Naive thymus-derived CD4-positive, alpha-beta T cell (primary cell): ENCODE measurements at regions not wholly inside any gene's neighbourhood (a gene's known extent, or its start where the extent isn't known, plus 50 kb on each side); places are given as distances from the start of the nearest gene placed in this dataset.

Experiments used
- ATAC-seq: fragments of 150-1000 bp; cut with Tn5 transposase; 2 replicates; pipeline ENCODE4 v1.10.0; 2021; ENCODE audit warnings: mild to moderate bottlenecking, moderate library complexity
- CTCF ChIA-PET: fragments of 350-600 bp; sonication (Branson Sonifier 250); formaldehyde crosslinking; loops from one replicate; lab custom pipeline; 2021; ENCODE audit warnings: antibody characterized with exemption; lab: Charles Lee
- POLR2A ChIA-PET: fragments of 350-600 bp; sonication (Branson Sonifier 250); formaldehyde crosslinking; loops from one replicate; lab custom pipeline; 2021; ENCODE audit warnings: antibody characterized with exemption, inconsistent platforms; lab: Charles Lee
- DNase-seq, 9 donors: peaks; one replicate each; pipeline versions ENCODE4 v3.0.0 to v3.0.0-alpha.2; 2020 to 2022; ENCODE audit warnings: mixed read lengths in 1 of 9
- H3K27ac ChIP-seq: one replicate; pipeline ENCODE4 v1.7.0; 2013; ENCODE audit warnings: mild to moderate bottlenecking, low read depth, low read length, moderate library complexity
- H3K27me3 ChIP-seq, 2 donors: one replicate each; pipeline ENCODE4 v1.7.0; 2013; ENCODE audit warnings: low read length in 2 of 2, mild to moderate bottlenecking in 2 of 2, moderate library complexity in 2 of 2; ENCODE audit not compliant: control insufficient read depth in 2 of 2, insufficient read depth in 2 of 2
- H3K36me3 ChIP-seq, 3 experiments: 1 replicate in 2 of 3; 2 replicates in 1 of 3; pipeline ENCODE4 v1.7.0; 2013; ENCODE audit warnings: low read length in 3 of 3, mild to moderate bottlenecking in 3 of 3, moderate library complexity in 1 of 3; ENCODE audit not compliant: insufficient read depth in 3 of 3, control insufficient read depth in 2 of 3
- H3K4me1 ChIP-seq, 2 donors: one replicate each; pipeline ENCODE4 v1.7.0; 2013; ENCODE audit warnings: low read length in 2 of 2, mild to moderate bottlenecking in 2 of 2, moderate library complexity in 1 of 2; ENCODE audit not compliant: control insufficient read depth in 2 of 2, insufficient read depth in 2 of 2
- H3K4me3 ChIP-seq: 2 replicates; pipeline ENCODE4 v1.7.0; 2013; ENCODE audit warnings: mild to moderate bottlenecking, low read length
- H3K9me3 ChIP-seq, 3 experiments: 1 replicate in 2 of 3; 2 replicates in 1 of 3; pipeline ENCODE4 v1.7.0; 2013; ENCODE audit warnings: low read length in 3 of 3; ENCODE audit not compliant: control insufficient read depth in 2 of 3
- H3K27ac Mint-ChIP-seq, 9 donors: one replicate each; pipeline ENCODE4 v1.8.0; 2020 to 2022; ENCODE audit warnings: mixed read lengths in 9 of 9, mild to moderate bottlenecking in 8 of 9, moderate library complexity in 5 of 9, inconsistent platforms in 2 of 9
- H3K27me3 Mint-ChIP-seq, 5 donors: one replicate each; pipeline ENCODE4 v1.8.0; 2021 to 2022; ENCODE audit warnings: mixed read lengths in 5 of 5, mild to moderate bottlenecking in 1 of 5
- H3K36me3 Mint-ChIP-seq, 5 donors: one replicate each; pipeline ENCODE4 v1.8.0; 2020 to 2022; ENCODE audit warnings: mixed read lengths in 5 of 5, mild to moderate bottlenecking in 3 of 5, inconsistent platforms in 1 of 5
- H3K4me1 Mint-ChIP-seq, 7 donors: one replicate each; pipeline ENCODE4 v1.8.0; 2020 to 2022; ENCODE audit warnings: mixed read lengths in 7 of 7, mild to moderate bottlenecking in 3 of 7, inconsistent platforms in 1 of 7
- H3K4me3 Mint-ChIP-seq, 10 donors: one replicate each; pipeline ENCODE4 v1.8.0; 2020 to 2022; ENCODE audit warnings: mild to moderate bottlenecking in 10 of 10, mixed read lengths in 10 of 10, moderate library complexity in 6 of 10, inconsistent platforms in 2 of 10
- H3K9me3 Mint-ChIP-seq, 11 donors: one replicate each; pipeline ENCODE4 v1.8.0; 2020 to 2022; ENCODE audit warnings: mixed read lengths in 11 of 11, mild to moderate bottlenecking in 4 of 11, inconsistent platforms in 1 of 11, moderate library complexity in 1 of 11
- intact Hi-C, 2 donors: fragments of 100-400 bp; cut with micrococcal nuclease; formaldehyde crosslinking; loops; one replicate each; pipeline ENCODE4 v1.15.1; 2023

- H3K27me3 Mint-ChIP-seq, result peaks cover 9 to 30% (median 22%) of the 10 kb centered on the region in 5 donors
- CTCF ChIA-PET, result no interaction called here
- Histone ChIP-seq H3K36me3 (no peaks in the 10 kb centered on the region), H3K27ac (no peak overlapping the region), H3K4me3 (no peak overlapping the region), H3K27me3 (no peaks in the 10 kb centered on the region), H3K4me1 (no peaks in the 10 kb centered on the region), H3K9me3 (no peaks in the 10 kb centered on the region)
- no peak overlapping the region for H3K27ac Mint-ChIP-seq
- intact Hi-C loops, result no loop called here
- peaks cover 0 to 2% (median 0%) of the 10 kb centered on the region in 11 donors for H3K9me3 Mint-ChIP-seq
- H3K4me3 Mint-ChIP-seq, result no peak overlapping the region
- H3K4me1 Mint-ChIP-seq, result no peaks in the 10 kb centered on the region
- ATAC-seq (no peak), DNase-seq (no peak)
- POLR2A ChIA-PET, result no interaction called here
- H3K36me3 Mint-ChIP-seq, result no peaks in the 10 kb centered on the region
Measured at GRCh38 chr1:62917314-62917713, 133.4 kb downstream of the ATG4C start.

GRCh38 chr1:62917805-62918204 lies 133.9 kb downstream of the ATG4C start:
- Mint-ChIP-seq H3K27ac (no peak overlapping the region), H3K4me1 (no peaks in the 10 kb centered on the region), H3K4me3 (no peak overlapping the region), H3K27me3 (peaks cover 9 to 31% (median 22%) of the 10 kb centered on the region in 5 donors), H3K9me3 (peaks cover 0 to 3% (median 0%) of the 10 kb centered on the region in 11 donors), H3K36me3 (no peaks in the 10 kb centered on the region)
- intact Hi-C loops, result no loop called here
- no peak for ATAC-seq
- no peak for DNase-seq
- ChIA-PET POLR2A (no interaction called here), CTCF (no interaction called here)
- Histone ChIP-seq H3K9me3 (no peaks in the 10 kb centered on the region), H3K27me3 (no peaks in the 10 kb centered on the region), H3K4me3 (no peak overlapping the region), H3K36me3 (no peaks in the 10 kb centered on the region), H3K4me1 (no peaks in the 10 kb centered on the region), H3K27ac (no peak overlapping the region)

- Histone ChIP-seq H3K4me1 (no peaks in the 10 kb centered on the region), H3K9me3 (no peaks in the 10 kb centered on the region), H3K27me3 (no peaks in the 10 kb centered on the region), H3K4me3 (no peak overlapping the region), H3K36me3 (no peaks in the 10 kb centered on the region), H3K27ac (no peak overlapping the region)
- H3K4me3 Mint-ChIP-seq, result no peak overlapping the region
- peaks cover 6 to 29% (median 24%) of the 10 kb centered on the region in 5 donors for H3K27me3 Mint-ChIP-seq
- intact Hi-C loops, result no loop called here
- ChIA-PET CTCF (no interaction called here), POLR2A (no interaction called here)
- no peaks in the 10 kb centered on the region for H3K36me3 Mint-ChIP-seq
- DNase-seq (no peak), ATAC-seq (no peak)
- H3K27ac Mint-ChIP-seq, result no peak overlapping the region
- H3K4me1 Mint-ChIP-seq, result no peaks in the 10 kb centered on the region
- H3K9me3 Mint-ChIP-seq, result peaks cover 0 to 9% (median 0%) of the 10 kb centered on the region in 11 donors
Measured at GRCh38 chr1:62918700-62919099, 134.8 kb downstream of the ATG4C start.

- peaks cover 0 to 9% (median 0%) of the 10 kb centered on the region in 11 donors for H3K9me3 Mint-ChIP-seq
- intact Hi-C loops, result no loop called here
- peaks cover 4 to 34% (median 27%) of the 10 kb centered on the region in 5 donors for H3K27me3 Mint-ChIP-seq
- Histone ChIP-seq H3K36me3 (no peaks in the 10 kb centered on the region), H3K9me3 (no peaks in the 10 kb centered on the region), H3K27ac (no peak overlapping the region), H3K4me3 (no peak overlapping the region), H3K27me3 (no peaks in the 10 kb centered on the region), H3K4me1 (no peaks in the 10 kb centered on the region)
- ChIA-PET POLR2A (no interaction called here), CTCF (no interaction called here)
- H3K4me3 Mint-ChIP-seq, result no peak overlapping the region
- no peaks in the 10 kb centered on the region for H3K36me3 Mint-ChIP-seq
- H3K4me1 Mint-ChIP-seq, result peaks cover 0 to 2% (median 0%) of the 10 kb centered on the region in 7 donors
- no peak overlapping the region for H3K27ac Mint-ChIP-seq
- ATAC-seq (no peak), DNase-seq (no peak)
Measured at GRCh38 chr1:62922006-62922405, 138.1 kb downstream of the ATG4C start.

- Histone ChIP-seq H3K4me1 (no peaks in the 10 kb centered on the region), H3K9me3 (no peaks in the 10 kb centered on the region), H3K27me3 (no peaks in the 10 kb centered on the region), H3K27ac (no peak overlapping the region), H3K36me3 (no peaks in the 10 kb centered on the region), H3K4me3 (no peak overlapping the region)
- H3K9me3 Mint-ChIP-seq, result peaks cover 0 to 9% (median 0%) of the 10 kb centered on the region in 11 donors
- H3K36me3 Mint-ChIP-seq, result no peaks in the 10 kb centered on the region
- no peak for ATAC-seq
- POLR2A ChIA-PET, result no interaction called here
- H3K4me3 Mint-ChIP-seq, result no peak overlapping the region
- intact Hi-C loops, result no loop called here
- DNase-seq, result no peak
- CTCF ChIA-PET, result no interaction called here
- H3K4me1 Mint-ChIP-seq, result peaks cover 0 to 2% (median 0%) of the 10 kb centered on the region in 7 donors
- no peak overlapping the region for H3K27ac Mint-ChIP-seq
- H3K27me3 Mint-ChIP-seq, result peaks cover 3 to 38% (median 25%) of the 10 kb centered on the region in 5 donors
Measured at GRCh38 chr1:62924983-62925790, 141.3 kb downstream of the ATG4C start.

- DNase-seq (no peak), ATAC-seq (no peak)
- intact Hi-C loops, result no loop called here
- H3K27me3 ChIP-seq, result no peaks in the 10 kb centered on the region
- Mint-ChIP-seq H3K4me1 (peaks cover 0 to 2% (median 0%) of the 10 kb centered on the region in 7 donors), H3K27ac (no peak overlapping the region), H3K4me3 (no peak overlapping the region), H3K9me3 (peaks cover 0 to 9% (median 0%) of the 10 kb centered on the region in 11 donors), H3K36me3 (no peaks in the 10 kb centered on the region), H3K27me3 (peaks cover 4 to 43% (median 35%) of the 10 kb centered on the region in 5 donors)
- POLR2A ChIA-PET, result no interaction called here
- CTCF ChIA-PET, result no interaction called here
- H3K4me3 ChIP-seq, result no peak overlapping the region
- no peaks in the 10 kb centered on the region for H3K36me3 ChIP-seq
- no peak overlapping the region for H3K27ac ChIP-seq
- H3K4me1 ChIP-seq, result no peaks in the 10 kb centered on the region
- H3K9me3 ChIP-seq, result no peaks in the 10 kb centered on the region
Measured at GRCh38 chr1:62926681-62927252, 142.8 kb downstream of the ATG4C start.
